ENCODE measurements at regions not wholly inside any gene's neighbourhood (a gene's known extent, or its start where the extent isn't known, plus 50 kb on each side); places are given as distances from the start of the nearest gene placed in this dataset.

DNA sequence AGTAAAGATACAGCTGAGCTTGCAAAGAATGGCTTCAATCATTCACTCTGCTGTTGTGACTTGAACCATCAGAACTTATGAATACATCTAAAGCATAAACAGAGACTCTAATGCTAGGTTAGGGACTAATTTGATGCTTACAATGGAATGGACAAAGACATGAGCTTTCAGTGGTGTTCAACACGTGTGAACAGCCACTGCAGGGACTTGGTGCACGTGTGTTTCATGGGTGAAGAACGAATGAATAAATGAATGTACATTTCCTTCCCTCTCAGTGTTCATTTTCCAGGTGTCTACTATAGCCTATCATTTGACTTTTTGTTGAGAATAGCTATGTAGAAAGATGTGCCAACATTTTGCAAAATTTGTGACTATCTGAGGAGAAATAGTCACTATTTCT, 98.3 kb downstream of the VIP start:
- H3K36me3 ChIP-seq (ENCODE audit: insufficient read depth, low read length), result no peaks in the 10 kb centered on the region
- no TSS peak for BruUV-seq (replicated peaks)
- no peak overlapping the region for H2AFZ ChIP-seq (ENCODE audit: low read length)
- no peaks in the 10 kb centered on the region for H3K4me1 ChIP-seq (ENCODE audit: insufficient read depth, low read length, poor library complexity, severe bottlenecking)
- no peak for TF ChIP-seq CTCF (conservative IDR thresholded peaks at IDR 0.05; ENCODE audit: low read length)
- TF ChIP-seq EZH2phosphoT487 (IDR thresholded peaks at IDR 0.05; ENCODE audit: borderline replicate concordance, low read depth, low read length), result no peak
- H3K9me2 ChIP-seq (ENCODE audit: insufficient read depth, low read length), result no peaks in the 10 kb centered on the region
- no peak overlapping the region for H3K4me3 ChIP-seq (ENCODE audit: low read depth, low read length, poor library complexity, severe bottlenecking)
- no peak overlapping the region for H3K4me2 ChIP-seq (ENCODE audit: low read length)
- intact Hi-C loops (cut with micrococcal nuclease; ENCODE audit: unreplicated experiment), result no loop called here
- H3K27ac ChIP-seq (ENCODE audit: low read depth, low read length, poor library complexity, severe bottlenecking), result no peak overlapping the region
- H3K9me3 ChIP-seq (ENCODE audit: low read length), result 0 out of 2 replicates have a peak, but pooled peaks cover 9% of the 10 kb centered on the region
- H4K20me1 ChIP-seq (ENCODE audit: insufficient read depth, low read length), result no peaks in the 10 kb centered on the region; the same call in 1 of the 2 replicates
- DNase-seq (ENCODE audit: low spot score), result no peak
- CTCF ChIA-PET (ENCODE audit: unreplicated experiment), result no interaction called here
- POLR2A ChIA-PET, result interaction anchor here (0.6 kb wide), 1 partner anchor 365 kb away, joined by 6 read pairs; no protein-coding TSS in a partner anchor
- H3K79me2 ChIP-seq (ENCODE audit: insufficient read depth, low read depth, low read length), result no peaks in the 10 kb centered on the region

GRCh38 chr6:152854086-152854795, 103.6 kb downstream of the VIP start:
- H3K27ac ChIP-seq (ENCODE audit: low read depth, low read length, poor library complexity, severe bottlenecking), result no peak overlapping the region
- no peaks in the 10 kb centered on the region for H3K4me1 ChIP-seq (ENCODE audit: insufficient read depth, low read length, poor library complexity, severe bottlenecking)
- H3K36me3 ChIP-seq (ENCODE audit: insufficient read depth, low read length), result no peaks in the 10 kb centered on the region
- intact Hi-C loops (cut with micrococcal nuclease; ENCODE audit: unreplicated experiment), result no loop called here
- no peak for DNase-seq (ENCODE audit: low spot score)
- CTCF ChIA-PET (ENCODE audit: unreplicated experiment), result interaction anchor here (0.6 kb wide), 3 partner anchors 16 to 192 kb away, joined by 3 to 5 read pairs (median 3); no protein-coding TSS in a partner anchor
- H4K20me1 ChIP-seq (ENCODE audit: insufficient read depth, low read length), result no peaks in the 10 kb centered on the region; the same call in 1 of the 2 replicates
- H3K4me2 ChIP-seq (ENCODE audit: low read length), result no peak overlapping the region
- H3K79me2 ChIP-seq (ENCODE audit: insufficient read depth, low read depth, low read length), result no peaks in the 10 kb centered on the region
- H3K9me3 ChIP-seq (ENCODE audit: low read length), result no peaks in the 10 kb centered on the region
- POLR2A ChIA-PET, result interaction anchor here (0.5 to 1.2 kb wide), 4 partner anchors 12 to 419 kb away, joined by 3 read pairs; no protein-coding TSS in a partner anchor
- no peak overlapping the region for H2AFZ ChIP-seq (ENCODE audit: low read length)
- TF ChIP-seq EZH2phosphoT487 (IDR thresholded peaks at IDR 0.05; ENCODE audit: borderline replicate concordance, low read depth, low read length) (no peak), CTCF (conservative IDR thresholded peaks at IDR 0.05; ENCODE audit: low read length) (no peak)
- no peaks in the 10 kb centered on the region for H3K9me2 ChIP-seq (ENCODE audit: insufficient read depth, low read length)
- no peak overlapping the region for H3K4me3 ChIP-seq (ENCODE audit: low read depth, low read length, poor library complexity, severe bottlenecking)
- BruUV-seq (replicated peaks), result no TSS peak

DNA sequence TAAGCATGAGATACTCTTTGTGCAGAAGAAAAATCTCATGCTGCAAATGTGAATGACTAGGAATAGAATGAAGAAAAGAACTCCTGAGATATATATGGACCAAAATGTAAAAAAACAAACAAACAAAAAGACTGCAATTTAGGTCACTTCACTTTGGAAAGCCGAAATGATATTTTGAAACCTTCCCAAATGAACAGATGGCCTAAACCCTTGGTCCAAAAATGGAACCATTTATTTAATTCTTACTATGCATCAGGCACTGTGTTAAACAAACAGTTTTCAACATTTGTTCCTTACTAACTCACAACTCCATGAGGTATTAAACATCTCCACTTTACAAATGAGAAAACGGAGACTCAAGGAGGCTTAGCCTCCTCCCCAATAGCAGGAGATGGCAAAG, 107.5 kb downstream of the VIP start:
- H3K9me2 ChIP-seq (ENCODE audit: insufficient read depth, low read length), result no peaks in the 10 kb centered on the region
- no peaks in the 10 kb centered on the region for H3K4me1 ChIP-seq (ENCODE audit: insufficient read depth, low read length, poor library complexity, severe bottlenecking)
- DNase-seq (ENCODE audit: low spot score), result no peak
- H3K36me3 ChIP-seq (ENCODE audit: insufficient read depth, low read length), result no peaks in the 10 kb centered on the region
- H3K79me2 ChIP-seq (ENCODE audit: insufficient read depth, low read depth, low read length), result no peaks in the 10 kb centered on the region
- no peak overlapping the region for H3K4me2 ChIP-seq (ENCODE audit: low read length)
- POLR2A ChIA-PET, result interaction anchor here (1.7 kb wide), 1 partner anchor 59 kb away, joined by 4 read pairs; no protein-coding TSS in a partner anchor
- no peak overlapping the region for H2AFZ ChIP-seq (ENCODE audit: low read length)
- no peak overlapping the region for H3K27ac ChIP-seq (ENCODE audit: low read depth, low read length, poor library complexity, severe bottlenecking)
- no peak for TF ChIP-seq CTCF (conservative IDR thresholded peaks at IDR 0.05; ENCODE audit: low read length)
- no peak for TF ChIP-seq EZH2phosphoT487 (IDR thresholded peaks at IDR 0.05; ENCODE audit: borderline replicate concordance, low read depth, low read length)
- intact Hi-C loops (cut with micrococcal nuclease; ENCODE audit: unreplicated experiment), result no loop called here
- H3K4me3 ChIP-seq (ENCODE audit: low read depth, low read length, poor library complexity, severe bottlenecking), result no peak overlapping the region
- H4K20me1 ChIP-seq (ENCODE audit: insufficient read depth, low read length), result no peaks in the 10 kb centered on the region
- no TSS peak for BruUV-seq (replicated peaks)
- no peaks in the 10 kb centered on the region for H3K9me3 ChIP-seq (ENCODE audit: low read length)
- CTCF ChIA-PET (ENCODE audit: unreplicated experiment), result no interaction called here
